ENCODE measurements at regions not wholly inside any gene's neighbourhood (a gene's known extent, or its start where the extent isn't known, plus 50 kb on each side); places are given as distances from the start of the nearest gene placed in this dataset.

DNA sequence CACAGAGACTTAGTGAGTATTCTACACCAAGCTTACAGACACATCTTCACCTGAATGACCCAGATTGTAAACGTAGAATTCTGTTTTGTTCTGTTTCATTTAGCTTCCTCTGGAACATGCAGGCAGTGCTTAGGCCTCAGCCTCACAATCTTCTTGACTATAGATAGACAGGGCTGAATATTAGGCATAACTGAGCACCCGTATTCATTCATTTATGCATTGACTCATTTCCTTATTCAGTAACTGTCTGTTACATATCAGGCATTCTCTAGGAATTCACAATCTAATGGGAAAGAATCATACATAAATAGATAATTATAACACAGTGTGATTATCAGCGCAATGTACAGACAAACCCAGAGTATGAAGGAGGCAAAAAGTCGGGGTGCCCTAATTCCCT is 124.9 kb upstream of the ETAA1 start:
- no peaks in the 10 kb centered on the region for H3K36me3 ChIP-seq (ENCODE audit: control insufficient read depth, insufficient read depth, low read length)
- DNase-seq (ENCODE audit: low read depth), result no peak
- TF ChIP-seq, protein P1, sequence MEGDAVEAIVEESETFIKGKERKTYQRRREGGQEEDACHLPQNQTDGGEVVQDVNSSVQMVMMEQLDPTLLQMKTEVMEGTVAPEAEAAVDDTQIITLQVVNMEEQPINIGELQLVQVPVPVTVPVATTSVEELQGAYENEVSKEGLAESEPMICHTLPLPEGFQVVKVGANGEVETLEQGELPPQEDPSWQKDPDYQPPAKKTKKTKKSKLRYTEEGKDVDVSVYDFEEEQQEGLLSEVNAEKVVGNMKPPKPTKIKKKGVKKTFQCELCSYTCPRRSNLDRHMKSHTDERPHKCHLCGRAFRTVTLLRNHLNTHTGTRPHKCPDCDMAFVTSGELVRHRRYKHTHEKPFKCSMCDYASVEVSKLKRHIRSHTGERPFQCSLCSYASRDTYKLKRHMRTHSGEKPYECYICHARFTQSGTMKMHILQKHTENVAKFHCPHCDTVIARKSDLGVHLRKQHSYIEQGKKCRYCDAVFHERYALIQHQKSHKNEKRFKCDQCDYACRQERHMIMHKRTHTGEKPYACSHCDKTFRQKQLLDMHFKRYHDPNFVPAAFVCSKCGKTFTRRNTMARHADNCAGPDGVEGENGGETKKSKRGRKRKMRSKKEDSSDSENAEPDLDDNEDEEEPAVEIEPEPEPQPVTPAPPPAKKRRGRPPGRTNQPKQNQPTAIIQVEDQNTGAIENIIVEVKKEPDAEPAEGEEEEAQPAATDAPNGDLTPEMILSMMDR (IDR thresholded peaks at IDR 0.05; ENCODE audit: insufficient read depth, low read length, poor library complexity, severe bottlenecking), result no peak
- H3K27me3 ChIP-seq (ENCODE audit: control insufficient read depth, insufficient read depth, low read length), result no peaks in the 10 kb centered on the region
- H3K4me3 ChIP-seq (ENCODE audit: low read depth, low read length), result no peak overlapping the region

DNA sequence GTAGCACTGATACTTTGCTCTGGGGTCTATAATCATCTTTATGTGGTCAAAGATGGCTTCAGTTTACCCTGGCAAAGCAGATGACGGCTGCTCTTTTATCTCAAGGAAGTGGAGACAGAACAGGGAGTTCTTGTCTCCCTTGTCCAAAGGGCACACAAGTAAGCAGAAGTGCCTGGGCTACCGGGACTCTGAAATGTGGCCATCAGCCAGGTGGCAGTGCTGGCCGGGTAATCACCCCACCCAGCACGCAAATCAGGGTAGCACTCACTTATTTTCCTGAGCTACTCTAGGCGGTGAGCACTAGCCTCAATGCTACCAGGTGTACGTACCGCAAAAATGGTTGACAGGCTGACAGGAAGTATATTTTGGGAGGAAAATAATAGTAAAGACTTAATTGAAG is 119.7 kb upstream of the ETAA1 start:
- Histone ChIP-seq H3K4me3 (ENCODE audit: low read depth, low read length) (no peak overlapping the region), H3K27me3 (ENCODE audit: control insufficient read depth, insufficient read depth, low read length) (no peaks in the 10 kb centered on the region), H3K36me3 (ENCODE audit: control insufficient read depth, insufficient read depth, low read length) (no peaks in the 10 kb centered on the region)
- DNase-seq (ENCODE audit: low read depth), result no peak
- TF ChIP-seq, protein P1 (IDR thresholded peaks at IDR 0.05; ENCODE audit: insufficient read depth, low read length, poor library complexity, severe bottlenecking), result no peak

DNA sequence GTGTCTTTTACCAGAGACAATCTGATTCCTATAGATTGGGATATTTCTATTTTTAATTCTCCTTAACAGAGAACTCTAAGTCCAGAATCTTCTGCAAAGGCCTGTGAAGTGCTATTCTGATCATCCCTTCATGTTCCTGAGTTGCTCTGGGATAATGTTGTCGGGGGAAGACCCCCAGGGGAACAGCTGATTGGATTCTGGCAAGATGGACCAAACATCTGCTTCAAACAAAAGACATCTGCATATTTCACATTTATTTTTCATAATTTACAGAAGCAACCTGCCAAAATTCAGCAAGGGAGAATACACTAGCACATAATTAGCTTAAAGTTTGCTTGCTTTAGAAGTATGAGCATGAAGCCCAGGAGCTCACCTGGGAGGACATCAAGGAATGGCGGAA is 116.0 kb upstream of the ETAA1 start:
- TF ChIP-seq, protein P1 (IDR thresholded peaks at IDR 0.05; ENCODE audit: insufficient read depth, low read length, poor library complexity, severe bottlenecking), result no peak
- Histone ChIP-seq H3K4me3 (ENCODE audit: low read depth, low read length) (no peak overlapping the region), H3K27me3 (ENCODE audit: control insufficient read depth, insufficient read depth, low read length) (no peaks in the 10 kb centered on the region), H3K36me3 (ENCODE audit: control insufficient read depth, insufficient read depth, low read length) (no peaks in the 10 kb centered on the region)
- no peak for DNase-seq (ENCODE audit: low read depth)

DNA sequence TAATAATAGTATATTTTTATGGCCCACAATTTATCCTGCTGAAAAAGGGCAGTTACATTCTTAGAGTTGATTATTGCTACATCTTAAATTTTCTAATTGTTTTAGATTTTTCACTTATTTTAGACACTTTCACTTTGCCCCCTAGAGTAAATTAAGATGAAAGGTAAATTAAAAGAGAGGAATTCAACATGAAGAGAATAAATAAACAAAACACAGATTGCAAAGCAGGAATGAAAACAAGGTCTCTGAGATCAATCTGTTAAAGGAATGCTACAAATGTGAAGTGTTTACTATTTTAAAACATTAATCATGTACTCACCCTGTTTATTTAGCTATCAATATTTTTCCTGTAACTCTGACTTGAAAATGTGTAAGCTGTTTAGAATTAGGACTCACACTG is 113.5 kb upstream of the ETAA1 start:
- no peak for DNase-seq (ENCODE audit: low read depth)
- TF ChIP-seq, protein P1 (IDR thresholded peaks at IDR 0.05; ENCODE audit: insufficient read depth, low read length, poor library complexity, severe bottlenecking), result no peak
- no peaks in the 10 kb centered on the region for H3K36me3 ChIP-seq (ENCODE audit: control insufficient read depth, insufficient read depth, low read length)
- H3K27me3 ChIP-seq (ENCODE audit: control insufficient read depth, insufficient read depth, low read length), result no peaks in the 10 kb centered on the region
- no peak overlapping the region for H3K4me3 ChIP-seq (ENCODE audit: low read depth, low read length)

DNA sequence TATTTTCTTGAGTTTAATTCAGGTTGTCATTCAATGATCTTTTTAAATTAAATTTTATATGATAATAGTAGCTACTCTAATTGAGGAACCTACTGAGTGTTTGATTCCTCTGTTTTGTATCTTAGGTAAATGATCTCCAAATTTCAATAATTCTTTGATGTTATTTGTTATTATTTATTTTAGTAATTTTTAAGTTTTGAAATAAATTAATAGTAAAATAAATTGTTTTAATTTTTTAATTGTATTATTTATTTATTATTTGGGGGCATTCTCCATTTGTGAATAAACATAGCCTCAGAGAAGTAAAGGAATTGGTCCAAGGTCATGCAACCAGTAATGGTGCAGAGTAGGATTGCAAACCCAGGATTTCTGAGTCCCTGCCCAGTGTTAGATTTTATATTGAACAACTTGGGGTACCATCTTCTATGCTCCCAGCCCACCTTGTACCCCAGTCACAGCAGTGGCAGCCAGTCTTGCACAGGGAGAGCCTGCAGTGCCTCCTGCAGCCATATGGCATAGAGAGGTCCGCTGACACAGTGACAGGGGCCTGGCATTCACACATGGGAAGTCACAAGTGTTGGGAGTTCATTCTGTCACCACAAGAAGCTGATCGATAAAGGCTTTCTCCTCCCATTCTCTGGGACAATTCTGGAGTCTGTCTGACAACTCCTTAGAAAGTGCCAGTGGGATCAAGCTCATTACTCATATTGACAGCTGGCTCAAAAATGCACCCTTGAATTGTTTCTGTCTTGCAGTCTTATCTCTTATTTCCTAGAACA is 110.0 kb upstream of the ETAA1 start:
- no peak for DNase-seq (ENCODE audit: low read depth)
- Histone ChIP-seq H3K27me3 (ENCODE audit: control insufficient read depth, insufficient read depth, low read length) (no peaks in the 10 kb centered on the region), H3K36me3 (ENCODE audit: control insufficient read depth, insufficient read depth, low read length) (no peaks in the 10 kb centered on the region), H3K4me3 (ENCODE audit: low read depth, low read length) (no peak overlapping the region)
- TF ChIP-seq, protein P1 (IDR thresholded peaks at IDR 0.05; ENCODE audit: insufficient read depth, low read length, poor library complexity, severe bottlenecking), result no peak

DNA sequence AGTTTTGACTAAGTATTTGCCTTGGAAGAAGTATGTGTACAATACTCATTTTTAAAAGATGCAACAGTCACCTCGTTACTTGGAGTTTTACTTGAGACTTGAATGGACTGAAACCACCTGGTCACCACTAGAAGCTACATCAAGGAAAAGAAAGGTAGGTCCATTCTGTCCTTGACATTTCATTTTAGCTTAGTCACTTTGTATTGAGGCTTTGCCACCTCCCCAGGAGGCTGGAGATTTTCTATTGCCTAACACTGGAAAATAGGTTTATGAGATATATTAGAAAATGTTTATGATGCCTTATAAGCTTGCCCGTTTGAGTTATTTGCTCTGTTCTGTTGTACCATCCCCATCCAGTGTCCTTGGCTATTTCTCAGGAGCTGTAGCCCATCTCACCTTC is 107.9 kb upstream of the ETAA1 start:
- no peak overlapping the region for H3K4me3 ChIP-seq (ENCODE audit: low read depth, low read length)
- H3K27me3 ChIP-seq (ENCODE audit: control insufficient read depth, insufficient read depth, low read length), result no peaks in the 10 kb centered on the region
- TF ChIP-seq, protein P1 (IDR thresholded peaks at IDR 0.05; ENCODE audit: insufficient read depth, low read length, poor library complexity, severe bottlenecking), result no peak
- no peak for DNase-seq (ENCODE audit: low read depth)
- no peaks in the 10 kb centered on the region for H3K36me3 ChIP-seq (ENCODE audit: control insufficient read depth, insufficient read depth, low read length)
